HEK293 (cell line): ENCODE measurements at regions not wholly inside any gene's neighbourhood (a gene's known extent, or its start where the extent isn't known, plus 50 kb on each side); places are given as distances from the start of the nearest gene placed in this dataset.
"Not testable (repeated sequence)": the region's sequence is repeated elsewhere in the genome, so short reads cannot be mapped to it uniquely, and the experiment has no call there.

Experiments
- CTCF ChIP-seq: fragments of 450-650 bp; formaldehyde crosslinking; IDR thresholded peaks from 2 replicates; pipeline ENCODE4 v1.5.1; 2016; ENCODE audit warnings: missing biosample characterization, missing genetic modification characterization
- MYNN ChIP-seq: fragments of 450-650 bp; formaldehyde crosslinking; IDR thresholded peaks from 2 replicates; pipeline ENCODE4 v1.5.1; 2016; ENCODE audit warnings: missing biosample characterization, missing genetic modification characterization, borderline replicate concordance
- PATZ1 ChIP-seq: fragments of 450-650 bp; formaldehyde crosslinking; IDR thresholded peaks from 2 replicates; pipeline ENCODE4 v1.5.1; 2016; ENCODE audit warnings: missing biosample characterization, missing genetic modification characterization
- SP2 ChIP-seq: fragments of 450-650 bp; formaldehyde crosslinking; IDR thresholded peaks from 2 replicates; pipeline ENCODE4 v1.5.1; 2016; ENCODE audit warnings: missing biosample characterization, missing genetic modification characterization
- SP3 ChIP-seq: fragments of 450-650 bp; formaldehyde crosslinking; IDR thresholded peaks from 2 replicates; pipeline ENCODE4 v1.5.1; 2016; ENCODE audit warnings: missing biosample characterization, missing genetic modification characterization
- ZBTB26 ChIP-seq: fragments of 450-650 bp; formaldehyde crosslinking; optimal IDR thresholded peaks from 2 replicates; pipeline ENCODE3; 2016; ENCODE audit warnings: missing biosample characterization, mild to moderate bottlenecking, missing genetic modification characterization
- ZNF121 ChIP-seq: fragments of 450-650 bp; formaldehyde crosslinking; IDR thresholded peaks from 2 replicates; pipeline ENCODE4 v1.5.1; 2016; ENCODE audit warnings: missing biosample characterization, missing genetic modification characterization
- ZNF280C ChIP-seq: fragments of 450-650 bp; formaldehyde crosslinking; IDR thresholded peaks from 2 replicates; pipeline ENCODE4 v1.5.1; 2016; ENCODE audit warnings: missing biosample characterization, missing genetic modification characterization
- ZNF280D ChIP-seq: fragments of 450-650 bp; formaldehyde crosslinking; IDR thresholded peaks from 2 replicates; pipeline ENCODE4 v1.5.1; 2016; ENCODE audit warnings: missing biosample characterization, missing genetic modification characterization
- ZNF335 ChIP-seq: fragments of 450-650 bp; formaldehyde crosslinking; conservative IDR thresholded peaks from 2 replicates; pipeline ENCODE4 v1.5.1; 2016; ENCODE audit warnings: missing biosample characterization, missing genetic modification characterization
- ZNF423 ChIP-seq: fragments of 450-650 bp; formaldehyde crosslinking; IDR thresholded peaks from 2 replicates; pipeline ENCODE4 v1.5.1; 2016; ENCODE audit warnings: missing biosample characterization, missing genetic modification characterization
- ZNF670 ChIP-seq: fragments of 450-650 bp; formaldehyde crosslinking; IDR thresholded peaks from 2 replicates; pipeline ENCODE4 v1.5.1; 2016; ENCODE audit warnings: missing biosample characterization, missing genetic modification characterization, low read depth

- TF ChIP-seq SP2 (tag by site-specific recombination); CTCF (tag by site-specific recombination); MYNN; ZNF121 (tag by site-specific recombination); SP3 (tag by site-specific recombination); ZBTB26 (tag by site-specific recombination); ZNF423 (tag by site-specific recombination); ZNF280C; PATZ1; ZNF670 (tag by site-specific recombination); ZNF280D (tag by site-specific recombination); ZNF335: not testable (repeated sequence)
These were observed 68.1 kb downstream of the GOLGA6L6 start for GRCh38 chr15:20473465-20473864.
